ENCODE measurements at regions not wholly inside any gene's neighbourhood (a gene's known extent, or its start where the extent isn't known, plus 50 kb on each side); places are given as distances from the start of the nearest gene placed in this dataset.
"Not testable (repeated sequence)": the region's sequence is repeated elsewhere in the genome, so short reads cannot be mapped to it uniquely, and the experiment has no call there.

- not testable (repeated sequence) for DNase-seq
These were observed 1188.4 kb downstream of the TMEM121 start for GRCh38 chr14:106714446-106715428.

- not testable (repeated sequence) for DNase-seq
These were observed 1191.2 kb downstream of the TMEM121 start for GRCh38 chr14:106717544-106717943.

- DNase-seq: not testable (repeated sequence)
These were observed 1193.5 kb downstream of the TMEM121 start for GRCh38 chr14:106719880-106720279.

GRCh38 chr14:106721926-106722325, 1195.5 kb downstream of the TMEM121 start:
- not testable (repeated sequence) for DNase-seq

GRCh38 chr14:106722813-106723687, 1196.7 kb downstream of the TMEM121 start:
- not testable (repeated sequence) for DNase-seq

GRCh38 chr14:106727962-106728361, 1201.6 kb downstream of the TMEM121 start:
- not testable (repeated sequence) for DNase-seq

GRCh38 chr14:106728611-106729010, 1202.2 kb downstream of the TMEM121 start:
- no peak for DNase-seq

- no peak for DNase-seq
These were observed 1203.2 kb downstream of the TMEM121 start for GRCh38 chr14:106729551-106729950.

- DNase-seq: no peak
These were observed 1207.4 kb downstream of the TMEM121 start for GRCh38 chr14:106733771-106734170.

GRCh38 chr14:106737021-106737420, 1210.6 kb downstream of the TMEM121 start:
- DNase-seq: no peak

GRCh38 chr14:106738075-106738474, 1211.7 kb downstream of the TMEM121 start:
- no peak for DNase-seq

- not testable (repeated sequence) for DNase-seq
These were observed 1212.3 kb downstream of the TMEM121 start for GRCh38 chr14:106738598-106739258.

GRCh38 chr14:106741086-106741827, 1214.9 kb downstream of the TMEM121 start:
- not testable (repeated sequence) for DNase-seq

- DNase-seq: not testable (repeated sequence)
These were observed 1218.8 kb downstream of the TMEM121 start for GRCh38 chr14:106745016-106745767.

- DNase-seq: not testable (repeated sequence)
These were observed 1223.7 kb downstream of the TMEM121 start for GRCh38 chr14:106750089-106750488.

GRCh38 chr14:106753751-106754150, 1227.4 kb downstream of the TMEM121 start:
- DNase-seq: not testable (repeated sequence)

- DNase-seq: not testable (repeated sequence)
These were observed 1231.1 kb downstream of the TMEM121 start for GRCh38 chr14:106757444-106757843.

- DNase-seq: not testable (repeated sequence)
These were observed 1235.8 kb downstream of the TMEM121 start for GRCh38 chr14:106761886-106762816.

- not testable (repeated sequence) for DNase-seq
These were observed 1238.6 kb downstream of the TMEM121 start for GRCh38 chr14:106764968-106765369.

GRCh38 chr14:106766145-106766544, 1239.8 kb downstream of the TMEM121 start:
- no peak for DNase-seq

All from left hindlimb (tissue), 1 donor.